OCI-LY3 (cell line): ENCODE measurements at regions not wholly inside any gene's neighbourhood (a gene's known extent, or its start where the extent isn't known, plus 50 kb on each side); places are given as distances from the start of the nearest gene placed in this dataset.

Experiments used
- EZH2phosphoT487 ChIP-seq: fragments of 200-600 bp; shearing (Covaris generic); IDR thresholded peaks from 2 replicates; pipeline ENCODE4 v1.6.1; 2018; ENCODE audit warnings: antibody characterized with exemption, mixed run types, low read depth
- TF ChIP-seq, protein P1 (sequence below): fragments of 200-600, 300-600 bp; sonication (generic); IDR thresholded peaks from 2 replicates; pipeline ENCODE4 v1.5.1; 2014; ENCODE audit warnings: antibody characterized with exemption, low read length, low read depth

DNA sequence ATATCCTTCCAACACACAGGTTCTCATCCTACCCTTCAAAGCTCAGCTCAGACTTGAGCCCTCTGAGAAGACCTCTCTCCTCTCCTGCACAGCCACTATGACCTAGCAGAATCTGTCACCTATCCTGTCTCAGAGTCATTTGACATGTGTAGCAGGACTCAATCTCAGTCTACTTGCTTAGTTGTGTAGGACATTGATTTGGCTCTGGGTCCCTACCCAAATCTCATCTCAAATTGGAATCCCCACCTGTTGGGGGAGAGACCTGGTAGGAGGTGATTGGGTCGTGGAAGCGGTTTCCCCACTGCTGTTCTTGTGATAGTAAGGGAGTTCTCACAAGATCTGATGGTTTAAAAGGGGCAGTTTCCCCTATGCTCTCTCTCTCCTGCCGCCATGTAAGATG is 297.9 kb downstream of the CD83 start:
- TF ChIP-seq, protein P1, sequence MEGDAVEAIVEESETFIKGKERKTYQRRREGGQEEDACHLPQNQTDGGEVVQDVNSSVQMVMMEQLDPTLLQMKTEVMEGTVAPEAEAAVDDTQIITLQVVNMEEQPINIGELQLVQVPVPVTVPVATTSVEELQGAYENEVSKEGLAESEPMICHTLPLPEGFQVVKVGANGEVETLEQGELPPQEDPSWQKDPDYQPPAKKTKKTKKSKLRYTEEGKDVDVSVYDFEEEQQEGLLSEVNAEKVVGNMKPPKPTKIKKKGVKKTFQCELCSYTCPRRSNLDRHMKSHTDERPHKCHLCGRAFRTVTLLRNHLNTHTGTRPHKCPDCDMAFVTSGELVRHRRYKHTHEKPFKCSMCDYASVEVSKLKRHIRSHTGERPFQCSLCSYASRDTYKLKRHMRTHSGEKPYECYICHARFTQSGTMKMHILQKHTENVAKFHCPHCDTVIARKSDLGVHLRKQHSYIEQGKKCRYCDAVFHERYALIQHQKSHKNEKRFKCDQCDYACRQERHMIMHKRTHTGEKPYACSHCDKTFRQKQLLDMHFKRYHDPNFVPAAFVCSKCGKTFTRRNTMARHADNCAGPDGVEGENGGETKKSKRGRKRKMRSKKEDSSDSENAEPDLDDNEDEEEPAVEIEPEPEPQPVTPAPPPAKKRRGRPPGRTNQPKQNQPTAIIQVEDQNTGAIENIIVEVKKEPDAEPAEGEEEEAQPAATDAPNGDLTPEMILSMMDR: no peak
- no peak for TF ChIP-seq EZH2phosphoT487
